GM18498 (cell line): ENCODE measurements at regions not wholly inside any gene's neighbourhood (a gene's known extent, or its start where the extent isn't known, plus 50 kb on each side); places are given as distances from the start of the nearest gene placed in this dataset.
"Not testable (repeated sequence)": the region's sequence is repeated elsewhere in the genome, so short reads cannot be mapped to it uniquely, and the experiment has no call there.

Experiments
- ATAC-seq: cut with Tn5 transposase; IDR thresholded peaks from one replicate; pipeline ENCODE4 v1.9.1; 2021; ENCODE audit warnings: mild to moderate bottlenecking, moderate library complexity; ENCODE audit not compliant: unreplicated experiment

DNA sequence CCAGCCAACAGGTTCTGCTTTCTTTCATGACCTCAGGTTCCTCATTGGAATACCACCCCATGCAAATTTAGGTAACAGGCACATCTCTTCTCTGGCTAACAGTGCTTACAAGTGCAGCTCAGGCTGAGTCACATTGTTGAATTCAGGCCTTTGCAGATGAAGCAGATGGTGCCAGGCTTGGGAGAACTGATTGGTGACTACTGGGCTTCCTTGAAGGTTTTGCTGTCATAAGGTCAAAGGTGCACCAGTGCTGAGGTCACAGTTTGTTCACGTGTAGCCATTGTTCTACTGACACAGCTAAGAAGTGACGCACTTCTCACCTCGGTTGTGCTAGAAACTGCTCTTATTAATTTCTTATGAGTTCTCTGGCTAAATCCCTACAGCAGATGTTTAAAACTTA is 128.6 kb upstream of the BMPER start:
- no peak for ATAC-seq

DNA sequence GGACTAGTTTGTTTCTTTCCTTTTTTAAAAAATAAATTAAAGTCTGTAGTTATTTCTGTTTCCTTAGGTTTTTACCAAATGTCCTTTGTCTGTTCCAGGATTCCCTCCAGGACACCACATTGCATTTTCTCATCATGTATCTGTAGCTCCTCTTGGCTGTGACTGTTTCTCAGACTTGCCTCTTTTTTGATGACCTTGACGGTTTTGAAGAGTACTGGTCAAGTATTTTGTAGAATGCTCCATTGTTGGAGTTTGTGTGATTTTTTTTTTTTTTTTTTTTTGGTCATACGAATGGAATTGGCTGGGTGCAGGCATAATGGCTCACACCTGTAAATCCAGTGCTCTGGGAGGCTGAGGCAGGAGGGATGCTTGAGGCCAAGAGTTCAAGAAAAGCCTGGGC is 127.1 kb upstream of the BMPER start:
- ATAC-seq, result no peak

DNA sequence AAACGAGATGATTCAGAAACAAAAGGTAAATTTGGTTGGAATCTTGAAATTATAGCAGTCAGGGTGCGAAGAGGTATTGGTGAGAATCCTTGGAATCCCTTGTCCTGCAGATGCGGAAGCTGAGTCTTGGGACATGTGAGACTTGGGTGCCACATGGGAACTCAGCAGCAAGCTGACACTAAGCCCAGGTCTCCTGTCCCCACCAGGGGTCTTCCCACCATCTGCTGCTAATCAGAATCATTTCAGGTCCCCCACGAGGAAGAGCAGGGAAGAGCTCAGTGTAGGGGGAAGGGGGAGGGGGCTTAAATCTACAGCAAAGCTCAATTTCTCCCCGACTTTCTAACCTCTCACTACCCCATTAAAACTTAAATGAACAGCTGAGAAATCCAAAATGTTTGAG is 126.1 kb upstream of the BMPER start:
- no peak for ATAC-seq

DNA sequence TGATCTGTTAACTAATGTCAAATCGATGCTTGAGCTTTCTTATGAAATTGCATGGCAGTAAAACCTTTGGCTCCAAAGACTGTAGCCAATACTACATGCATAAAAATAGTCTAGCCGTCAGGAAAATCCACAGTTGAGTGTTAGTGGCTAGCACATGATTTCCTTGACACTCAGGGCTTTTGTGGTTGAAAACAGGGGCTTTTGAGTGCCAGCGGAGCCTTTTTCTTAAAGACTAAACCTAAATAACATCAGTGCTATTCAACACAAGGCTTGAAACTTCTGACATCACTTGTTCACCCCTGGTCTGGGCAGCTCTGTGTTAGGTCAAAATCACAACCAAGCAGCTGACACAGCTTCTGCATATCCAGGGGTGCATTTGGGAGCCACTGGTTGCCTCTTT is 124.2 kb upstream of the BMPER start:
- ATAC-seq, result no peak

DNA sequence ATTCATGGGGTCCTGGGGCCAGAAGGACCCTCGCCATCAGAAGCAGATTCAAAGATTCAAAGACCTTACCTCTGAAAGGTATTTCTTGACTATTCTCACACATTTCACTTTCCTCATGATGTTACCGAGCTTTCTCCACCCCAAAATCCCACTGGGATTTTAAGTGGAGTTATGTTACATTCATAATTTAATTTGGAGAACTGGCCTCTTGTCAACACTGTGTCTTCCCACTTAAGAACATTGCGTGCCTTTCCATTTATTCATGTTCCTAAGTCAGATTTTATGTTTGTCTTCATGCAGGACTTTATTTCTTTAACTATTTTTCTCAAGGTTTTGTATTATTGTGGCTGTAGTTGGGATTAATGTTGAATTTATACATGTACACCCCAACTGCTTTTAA is 123.5 kb upstream of the BMPER start:
- ATAC-seq, result no peak

DNA sequence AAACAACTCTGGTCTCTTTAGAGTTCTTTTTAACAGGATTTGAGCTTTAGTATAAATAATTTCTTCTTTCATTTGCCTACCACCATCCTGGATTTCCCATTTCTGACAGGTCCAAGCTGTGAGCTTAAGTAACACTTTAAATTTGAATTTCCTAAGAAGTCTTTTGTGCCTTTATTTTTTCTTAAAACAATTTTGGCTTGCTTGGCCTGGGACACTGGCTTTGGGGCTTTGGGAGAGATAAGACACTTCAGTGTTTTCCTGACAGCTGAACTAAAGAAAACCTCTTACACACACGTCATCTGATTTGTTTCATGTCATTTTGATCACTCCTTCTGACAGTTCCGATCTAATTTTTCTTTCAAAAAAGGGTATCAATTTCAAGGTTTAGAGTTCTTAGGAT is 121.3 kb upstream of the BMPER start:
- no peak for ATAC-seq

DNA sequence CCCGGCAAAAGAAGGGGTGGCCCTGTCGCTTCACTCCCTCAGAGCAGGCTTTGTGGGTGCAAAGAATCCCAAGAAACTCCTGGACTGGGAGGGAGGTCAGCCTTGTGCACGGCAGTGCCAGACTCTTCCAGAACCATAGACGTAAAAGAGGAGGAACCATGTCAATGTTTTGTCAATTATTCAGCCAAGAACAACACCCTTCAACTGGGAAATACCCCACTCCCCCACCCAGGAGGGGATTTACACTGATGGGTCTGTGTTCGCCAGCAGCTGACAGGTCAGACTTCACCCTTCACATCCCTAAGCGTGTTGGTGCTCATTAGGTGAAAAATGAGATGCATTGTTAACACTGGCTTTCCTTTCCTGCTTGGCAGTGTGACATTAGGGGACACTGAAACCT is 116.8 kb upstream of the BMPER start:
- ATAC-seq, result no peak

DNA sequence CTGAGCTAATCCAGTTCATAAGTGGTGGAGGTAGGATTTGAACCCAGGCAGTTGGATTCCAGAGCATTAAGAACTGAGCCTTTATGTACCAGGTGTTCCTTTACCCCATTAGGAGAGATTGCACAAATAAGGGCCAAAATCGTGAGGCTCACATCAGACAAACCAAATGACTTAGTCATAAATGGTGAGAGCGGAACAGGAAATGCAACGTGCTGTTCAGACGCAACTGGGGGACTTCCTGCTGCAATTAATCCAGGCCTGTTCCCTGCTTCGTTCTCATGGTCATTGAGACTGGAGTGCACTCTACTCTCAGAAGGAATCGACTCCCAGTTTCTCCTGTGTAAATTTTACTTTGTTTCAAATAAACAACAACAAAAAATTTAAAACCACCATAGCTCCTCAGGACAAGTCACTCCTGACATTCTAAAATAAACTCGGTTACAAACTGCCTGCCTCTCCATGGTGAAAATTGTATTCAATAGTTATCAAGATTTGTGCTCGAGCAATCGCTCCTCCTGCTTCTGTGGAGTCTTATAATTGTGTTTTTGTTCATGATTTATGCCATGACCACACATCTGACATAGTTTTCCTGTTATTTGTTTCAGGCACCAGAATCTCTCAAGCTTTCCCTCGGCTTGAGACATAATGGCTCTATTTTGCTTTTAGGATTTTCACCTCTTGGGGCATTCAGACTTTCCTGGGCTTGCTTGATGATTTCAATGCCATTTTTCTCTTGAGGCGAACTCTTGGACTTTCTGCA is 115.3 kb upstream of the BMPER start:
- ATAC-seq, result no peak

DNA sequence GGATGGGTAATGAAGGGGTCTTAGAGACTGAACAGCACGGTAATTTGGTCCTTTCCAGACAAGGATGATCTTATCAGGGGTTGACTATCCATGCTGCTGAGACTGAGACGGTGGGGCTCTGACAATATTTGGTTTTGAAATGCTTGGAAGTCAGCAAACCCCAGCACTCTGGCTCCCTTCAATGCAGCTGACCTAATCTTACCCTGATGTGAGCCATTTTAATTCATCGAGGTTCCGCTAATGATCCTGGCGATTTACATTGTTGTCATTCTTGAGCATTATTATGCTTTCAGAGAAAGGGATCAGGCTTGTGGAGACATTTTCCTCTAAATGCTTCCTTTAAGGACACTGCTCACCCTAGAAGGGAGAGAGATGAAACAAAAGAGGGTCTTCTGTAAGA is 114.6 kb upstream of the BMPER start:
- ATAC-seq, result no peak

DNA sequence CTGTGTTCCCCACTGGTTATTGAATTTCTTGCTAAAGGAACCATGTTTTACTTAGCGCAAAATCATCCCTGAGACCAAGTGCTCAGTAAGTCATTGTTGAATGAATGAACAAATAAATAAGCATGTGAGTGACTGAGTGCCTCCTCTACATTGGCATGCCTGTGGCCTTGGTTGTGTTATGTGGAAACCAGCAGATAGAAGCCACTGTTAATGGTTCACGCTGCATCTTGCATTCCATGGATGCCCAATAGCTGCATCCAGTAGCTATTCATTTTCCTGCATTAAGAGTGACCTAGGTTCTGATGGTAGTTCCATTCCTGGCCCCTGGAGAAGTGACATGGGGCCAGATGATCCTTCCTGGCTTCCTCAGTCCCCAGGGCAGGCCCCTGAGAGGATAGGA is 113.3 kb upstream of the BMPER start:
- no peak for ATAC-seq

DNA sequence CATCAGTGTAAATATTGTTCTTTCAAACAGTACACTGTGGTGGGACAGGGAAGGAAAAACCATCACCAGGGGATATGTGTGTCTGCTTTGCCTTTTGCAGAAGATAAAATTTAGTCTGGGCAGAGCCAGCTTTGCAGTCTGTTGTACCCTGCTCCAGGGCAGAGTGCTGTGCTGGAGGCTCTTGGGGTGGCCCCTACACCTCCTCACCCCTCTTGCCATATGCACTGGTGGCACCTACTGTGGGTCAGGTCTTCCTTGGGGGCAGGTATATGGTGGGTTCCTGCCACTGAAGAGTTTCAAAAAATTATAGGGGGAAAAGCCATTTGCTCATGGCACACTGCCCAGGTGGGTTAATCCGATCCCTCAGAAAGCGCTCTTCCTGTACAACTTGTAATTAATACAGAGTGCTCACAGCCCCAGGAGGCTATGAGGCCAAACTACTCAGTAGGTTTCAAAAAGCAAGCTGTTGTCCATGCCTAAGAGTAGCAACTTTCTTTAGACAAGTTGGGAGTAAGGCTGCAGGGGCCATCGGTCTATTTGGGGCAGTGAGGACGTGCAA is 112.7 kb upstream of the BMPER start:
- no peak for ATAC-seq

DNA sequence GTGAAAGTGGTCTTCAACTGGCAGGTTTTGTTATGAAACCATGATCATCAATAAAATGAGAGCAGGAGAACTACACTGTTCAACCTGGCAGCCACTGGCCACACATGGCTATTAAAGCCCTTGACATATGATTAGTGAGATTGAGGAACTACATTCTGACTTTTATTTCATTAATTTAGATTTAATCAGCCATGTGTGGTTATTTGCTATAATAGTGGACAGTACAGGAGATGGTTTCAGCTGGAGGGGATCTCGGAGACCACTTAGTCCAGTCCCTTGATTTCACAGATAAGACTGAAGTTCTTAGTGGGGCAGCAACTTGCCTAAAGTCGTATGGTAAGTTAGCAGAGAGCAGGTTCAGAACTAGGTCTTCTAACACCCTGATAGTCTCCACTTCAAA is 111.7 kb upstream of the BMPER start:
- ATAC-seq, result no peak

DNA sequence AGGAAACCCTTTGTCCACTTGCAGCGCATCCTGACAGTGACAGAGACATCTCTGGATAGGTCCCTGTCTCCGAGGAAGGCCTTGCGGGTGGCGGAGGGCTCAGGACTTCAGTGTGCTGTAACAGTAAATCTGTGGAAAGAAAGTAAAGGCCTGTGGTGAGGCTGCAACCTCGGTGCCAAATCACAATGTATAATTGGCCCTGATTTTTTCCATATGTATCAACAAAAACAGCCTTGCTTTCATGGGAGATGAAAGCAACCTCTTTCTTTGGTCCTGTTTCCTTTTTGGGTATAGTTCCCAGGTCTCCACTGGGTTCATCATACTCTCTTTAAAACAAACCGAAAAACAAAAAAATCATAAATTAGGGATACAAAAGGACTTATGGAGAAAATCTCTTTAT is 110.9 kb upstream of the BMPER start:
- ATAC-seq, result no peak

DNA sequence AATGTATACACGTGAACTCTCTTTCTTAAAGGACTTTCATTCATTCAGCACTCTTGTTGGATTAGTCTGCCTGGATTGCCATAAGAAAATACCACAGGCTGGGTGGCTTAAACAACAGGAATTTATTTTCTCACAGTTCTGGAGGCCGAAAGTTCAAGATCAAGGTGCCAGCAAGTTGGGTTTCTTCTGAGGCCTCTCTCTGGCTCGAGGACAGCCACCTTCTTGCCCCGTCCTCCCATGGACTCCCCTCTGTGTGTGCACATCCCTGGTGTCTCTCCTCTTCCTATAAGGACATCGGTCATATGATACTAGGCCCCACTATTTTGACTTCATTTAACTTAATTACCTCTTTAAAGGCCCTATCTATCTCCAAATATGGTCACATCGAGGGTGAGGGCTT is 110.4 kb upstream of the BMPER start:
- no peak for ATAC-seq

DNA sequence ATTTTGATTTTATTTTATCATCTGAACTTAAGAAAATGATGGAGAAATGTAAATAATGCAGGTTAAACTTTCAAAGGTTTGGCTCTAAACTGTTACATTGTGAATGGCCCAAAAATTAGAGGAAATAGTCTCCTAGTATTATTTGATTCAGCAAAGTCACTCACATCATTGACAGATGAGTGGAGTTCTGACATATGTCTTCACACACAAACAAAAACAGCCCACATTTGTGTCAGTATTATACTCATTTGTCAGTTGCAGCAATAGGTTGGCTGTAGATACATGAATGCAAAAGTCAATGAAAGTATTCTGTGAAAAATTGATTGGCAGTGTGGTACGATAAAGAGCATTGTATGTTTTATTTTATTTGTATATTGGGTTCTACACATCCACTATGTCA is 108.8 kb upstream of the BMPER start:
- no peak for ATAC-seq

DNA sequence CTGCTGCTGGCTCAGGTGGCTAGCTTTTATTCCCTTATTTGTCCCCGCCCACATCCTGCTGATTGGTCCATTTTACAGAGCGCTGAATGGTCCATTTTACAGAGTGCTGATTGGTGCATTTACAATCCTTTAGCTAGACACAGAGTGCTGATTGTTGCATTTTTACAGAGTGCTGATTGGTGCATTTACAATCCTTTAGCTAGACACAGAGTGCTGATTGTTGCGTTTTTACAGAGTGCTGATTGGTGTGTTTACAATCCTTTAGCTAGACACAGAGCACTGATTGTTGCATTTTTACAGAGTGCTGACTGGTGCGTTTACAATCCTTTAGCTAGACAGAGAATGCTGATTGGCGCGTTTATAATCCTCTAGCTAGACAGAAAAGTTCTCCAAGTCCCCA is 107.8 kb upstream of the BMPER start:
- ATAC-seq, result not testable (repeated sequence)

DNA sequence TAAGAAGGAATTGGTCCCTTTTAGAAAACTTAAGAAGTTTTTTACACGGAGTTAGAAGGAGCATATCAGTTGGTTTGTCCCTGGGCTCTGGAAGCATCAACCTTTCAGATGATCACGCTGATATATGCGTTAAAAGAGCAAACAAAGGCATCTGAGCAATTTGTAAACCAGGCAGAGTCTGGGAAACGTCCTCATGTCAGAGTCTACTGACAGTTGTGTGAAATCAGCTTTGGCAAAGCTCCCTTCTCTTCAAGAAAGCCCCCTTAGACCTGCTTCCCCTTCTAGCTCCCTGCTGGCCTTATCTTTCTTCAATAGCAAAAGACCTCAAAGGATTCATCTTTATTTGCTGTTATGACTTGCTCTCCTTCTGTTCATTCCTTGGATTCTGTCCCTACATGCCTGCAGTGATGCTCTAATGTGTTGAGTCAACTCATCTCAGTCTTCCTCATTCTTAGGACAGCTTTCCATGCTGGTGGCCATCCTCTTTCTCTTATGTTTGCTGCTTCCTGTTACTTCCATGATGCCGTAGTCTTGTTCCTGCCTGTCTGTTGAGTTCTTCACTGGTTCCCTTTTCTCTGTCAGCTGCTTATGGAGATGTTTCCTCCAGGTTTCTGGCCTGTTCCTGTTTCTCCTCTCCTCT is 106.5 kb upstream of the BMPER start:
- no peak for ATAC-seq

DNA sequence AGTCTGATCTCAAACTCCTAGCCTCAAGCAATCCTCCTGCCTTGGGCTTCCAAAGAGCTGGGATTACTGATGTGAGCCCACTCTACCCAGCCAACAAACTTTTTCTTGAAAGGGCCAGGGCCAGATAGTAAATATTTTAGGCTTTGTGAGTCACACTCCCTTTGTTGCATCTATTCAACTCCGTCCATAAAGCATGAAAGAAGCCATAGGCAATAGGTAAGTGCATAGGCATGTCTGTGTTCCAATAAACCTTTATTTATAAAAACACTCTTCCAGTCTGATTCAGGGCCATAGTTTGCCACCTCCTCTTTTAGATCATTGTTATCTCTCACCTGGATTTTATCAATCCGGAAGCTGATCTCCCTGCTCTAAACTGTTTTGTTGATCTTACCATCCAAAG is 105.6 kb upstream of the BMPER start:
- ATAC-seq, result no peak

DNA sequence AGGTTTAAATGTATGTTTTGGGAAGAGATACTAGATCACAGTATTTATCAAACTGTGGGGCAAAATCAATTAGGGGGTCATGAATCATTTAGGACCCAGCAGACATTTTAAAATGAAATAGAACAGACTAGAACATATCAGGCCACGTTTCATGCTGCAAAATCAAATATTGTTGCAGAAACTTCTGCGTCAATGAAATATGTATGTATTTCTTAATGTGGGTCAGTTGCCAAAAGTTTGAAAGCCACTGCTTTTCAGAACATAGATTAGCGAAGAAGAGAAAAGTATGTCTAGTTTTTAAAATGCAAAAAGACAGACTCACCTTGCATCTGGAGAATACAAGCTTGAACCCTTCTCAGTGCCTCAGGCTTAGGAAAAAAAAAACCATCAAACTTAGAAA is 102.7 kb upstream of the BMPER start:
- no peak for ATAC-seq

DNA sequence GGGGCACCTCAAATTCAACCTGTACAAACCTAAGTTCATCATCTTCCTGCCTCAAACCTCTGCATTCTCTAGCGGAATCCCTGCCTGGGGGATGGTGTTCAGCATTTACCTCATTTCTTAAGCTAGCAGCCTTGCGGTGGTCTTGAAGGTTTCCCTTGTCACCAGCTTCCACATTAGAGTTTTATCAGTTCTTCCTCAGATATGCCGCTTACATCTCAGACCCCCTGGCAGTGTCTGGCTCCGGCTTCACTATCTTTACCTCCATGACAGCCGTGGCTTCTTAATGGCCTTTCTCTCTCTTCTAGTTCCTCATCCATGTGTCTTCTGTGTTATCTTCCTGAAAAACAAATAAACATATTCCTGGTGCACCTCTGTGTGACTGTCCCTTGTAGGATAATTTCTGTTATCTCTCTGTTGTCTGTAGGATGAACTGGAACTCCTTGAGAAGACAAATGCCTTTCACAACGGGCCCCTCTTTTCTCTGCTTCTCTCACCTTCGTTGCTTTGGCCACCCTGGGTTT is 101.1 kb upstream of the BMPER start:
- no peak for ATAC-seq

DNA sequence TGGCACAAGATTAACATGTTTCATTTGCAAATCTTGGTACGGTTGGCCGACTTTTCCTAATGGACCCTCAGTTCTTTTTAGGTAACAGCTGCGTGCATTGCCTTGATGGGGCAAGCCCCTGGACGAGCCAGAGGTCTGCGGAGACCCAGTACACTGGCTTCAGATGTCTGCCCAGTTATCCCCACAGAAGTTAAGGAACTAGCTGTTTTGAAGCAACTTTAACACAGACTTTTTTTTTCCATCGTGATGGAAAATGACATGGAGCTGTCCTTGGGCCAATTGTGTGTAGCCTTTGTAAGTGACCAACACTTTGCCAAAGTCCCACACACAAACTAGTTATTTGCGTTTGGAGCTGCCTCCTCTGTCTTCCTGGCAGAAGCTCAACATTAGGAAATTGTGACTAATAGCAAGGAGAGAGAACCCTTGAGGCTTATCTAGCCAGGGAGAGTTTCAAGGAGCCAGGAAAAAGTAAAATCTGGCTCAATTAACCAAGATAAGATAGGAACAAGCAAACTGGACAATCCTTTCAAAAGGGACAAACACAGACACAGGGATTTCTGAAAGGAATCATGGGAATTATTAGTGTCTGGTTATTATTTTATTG is 99.6 kb upstream of the BMPER start:
- ATAC-seq, result no peak
